ENCODE measurements at regions not wholly inside any gene's neighbourhood (a gene's known extent, or its start where the extent isn't known, plus 50 kb on each side); places are given as distances from the start of the nearest gene placed in this dataset.

DNA sequence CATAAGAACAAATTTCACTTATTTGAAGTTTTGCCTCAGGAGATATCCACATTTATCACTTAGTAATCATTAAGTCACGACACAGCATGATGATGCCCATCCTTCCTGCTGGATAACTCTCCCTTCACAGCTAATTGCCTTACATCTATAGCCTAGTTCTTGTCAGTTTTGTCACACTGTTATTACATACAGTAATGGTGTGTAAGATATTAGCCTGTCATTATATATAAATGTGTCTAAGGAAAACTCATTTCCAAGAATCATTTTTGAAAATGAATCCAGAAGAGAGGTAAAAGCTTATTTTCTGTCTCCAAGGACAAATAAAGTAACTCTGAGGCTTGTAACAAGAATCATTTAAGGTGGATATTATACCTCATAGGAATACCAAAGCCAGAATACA is 193.2 kb upstream of the ARID2 start:
- ChIA-PET CTCF (interaction anchor here (0.6 kb wide), 1 partner anchor 55 kb away, joined by 3 read pairs; no protein-coding TSS in a partner anchor), POLR2A (no interaction called here)
- Histone ChIP-seq H3K36me3 (ENCODE audit: control insufficient read depth in 2 of 2, insufficient read depth in 1 of 2, low read length in 2 of 2) (no peaks in the 10 kb centered on the region), H3K9me3 (ENCODE audit: control insufficient read depth, insufficient read depth, low read depth, low read length) (no peaks in the 10 kb centered on the region), H3K27ac (ENCODE audit: extremely low read depth, low read depth, low read length) (no peak overlapping the region), H3K4me3 (ENCODE audit: low read depth, low read length) (no peak overlapping the region), H3K4me1 (ENCODE audit: control insufficient read depth, insufficient read depth, low read length) (no peaks in the 10 kb centered on the region; the same call in 1 of the 2 replicates)
- TF ChIP-seq ZNF561 (tag by site-specific recombination; IDR thresholded peaks at IDR 0.05; ENCODE audit: borderline replicate concordance) = no peak
- TF ChIP-seq ZNF23 (tag by site-specific recombination; IDR thresholded peaks at IDR 0.05; ENCODE audit: borderline replicate concordance) = no peak
- TF ChIP-seq, protein P1, sequence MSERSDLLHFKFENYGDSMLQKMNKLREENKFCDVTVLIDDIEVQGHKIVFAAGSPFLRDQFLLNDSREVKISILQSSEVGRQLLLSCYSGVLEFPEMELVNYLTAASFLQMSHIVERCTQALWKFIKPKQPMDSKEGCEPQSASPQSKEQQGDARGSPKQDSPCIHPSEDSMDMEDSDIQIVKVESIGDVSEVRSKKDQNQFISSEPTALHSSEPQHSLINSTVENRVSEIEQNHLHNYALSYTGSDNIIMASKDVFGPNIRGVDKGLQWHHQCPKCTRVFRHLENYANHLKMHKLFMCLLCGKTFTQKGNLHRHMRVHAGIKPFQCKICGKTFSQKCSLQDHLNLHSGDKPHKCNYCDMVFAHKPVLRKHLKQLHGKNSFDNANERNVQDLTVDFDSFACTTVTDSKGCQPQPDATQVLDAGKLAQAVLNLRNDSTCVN (tag by site-specific recombination; optimal IDR thresholded peaks at IDR 0.05) = no peak
- TF ChIP-seq ZNF302 (tag by site-specific recombination; IDR thresholded peaks at IDR 0.05; ENCODE audit: low read depth) = no peak
- TF ChIP-seq, protein P2, sequence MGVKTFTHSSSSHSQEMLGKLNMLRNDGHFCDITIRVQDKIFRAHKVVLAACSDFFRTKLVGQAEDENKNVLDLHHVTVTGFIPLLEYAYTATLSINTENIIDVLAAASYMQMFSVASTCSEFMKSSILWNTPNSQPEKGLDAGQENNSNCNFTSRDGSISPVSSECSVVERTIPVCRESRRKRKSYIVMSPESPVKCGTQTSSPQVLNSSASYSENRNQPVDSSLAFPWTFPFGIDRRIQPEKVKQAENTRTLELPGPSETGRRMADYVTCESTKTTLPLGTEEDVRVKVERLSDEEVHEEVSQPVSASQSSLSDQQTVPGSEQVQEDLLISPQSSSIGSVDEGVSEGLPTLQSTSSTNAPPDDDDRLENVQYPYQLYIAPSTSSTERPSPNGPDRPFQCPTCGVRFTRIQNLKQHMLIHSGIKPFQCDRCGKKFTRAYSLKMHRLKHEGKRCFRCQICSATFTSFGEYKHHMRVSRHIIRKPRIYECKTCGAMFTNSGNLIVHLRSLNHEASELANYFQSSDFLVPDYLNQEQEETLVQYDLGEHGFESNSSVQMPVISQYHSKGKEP (tag by site-specific recombination; IDR thresholded peaks at IDR 0.05) = no peak

DNA sequence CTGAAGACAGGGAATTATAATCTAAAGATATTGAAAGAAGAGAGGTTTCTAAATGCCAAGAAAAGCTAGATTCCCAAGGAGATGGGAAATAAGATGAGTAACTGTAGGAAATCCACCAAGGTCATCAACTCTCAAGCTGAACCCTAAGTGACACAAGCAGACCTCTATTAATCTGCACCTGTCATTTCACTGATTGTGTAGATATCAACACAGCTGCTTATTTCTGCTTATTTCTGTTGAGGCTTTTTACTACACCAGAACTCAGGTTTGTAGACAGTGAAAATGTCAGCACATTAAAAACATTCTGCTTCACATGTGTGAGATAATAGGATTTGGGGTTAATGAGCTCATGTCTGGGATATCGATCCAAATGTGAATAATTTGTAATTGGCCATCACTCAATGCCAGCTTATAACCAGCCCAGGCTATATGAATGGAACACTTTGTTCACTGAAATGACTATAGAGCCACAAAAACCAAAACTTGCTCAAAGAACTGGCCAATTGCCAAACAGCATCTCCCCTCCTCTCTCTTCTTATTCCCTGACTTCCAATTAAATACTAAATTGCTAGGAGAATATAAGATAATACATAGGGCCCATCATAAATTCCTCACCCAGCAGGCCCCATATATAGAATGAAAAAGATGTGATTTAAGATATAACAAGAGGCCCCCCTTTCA is 188.7 kb upstream of the ARID2 start:
- Histone ChIP-seq H3K36me3 (ENCODE audit: control insufficient read depth in 2 of 2, insufficient read depth in 1 of 2, low read length in 2 of 2) (no peaks in the 10 kb centered on the region), H3K4me3 (ENCODE audit: low read depth, low read length) (no peak overlapping the region), H3K9me3 (ENCODE audit: control insufficient read depth, insufficient read depth, low read depth, low read length) (no peaks in the 10 kb centered on the region), H3K4me1 (ENCODE audit: control insufficient read depth, insufficient read depth, low read length) (no peaks in the 10 kb centered on the region), H3K27ac (ENCODE audit: extremely low read depth, low read depth, low read length) (no peak overlapping the region)
- no peak for TF ChIP-seq ZNF701 (tag by site-specific recombination; IDR thresholded peaks at IDR 0.05)
- no peak for TF ChIP-seq MEIS1 (CRISPR knock-in tag; IDR thresholded peaks at IDR 0.05; ENCODE audit: borderline replicate concordance)
- TF ChIP-seq, protein P3, sequence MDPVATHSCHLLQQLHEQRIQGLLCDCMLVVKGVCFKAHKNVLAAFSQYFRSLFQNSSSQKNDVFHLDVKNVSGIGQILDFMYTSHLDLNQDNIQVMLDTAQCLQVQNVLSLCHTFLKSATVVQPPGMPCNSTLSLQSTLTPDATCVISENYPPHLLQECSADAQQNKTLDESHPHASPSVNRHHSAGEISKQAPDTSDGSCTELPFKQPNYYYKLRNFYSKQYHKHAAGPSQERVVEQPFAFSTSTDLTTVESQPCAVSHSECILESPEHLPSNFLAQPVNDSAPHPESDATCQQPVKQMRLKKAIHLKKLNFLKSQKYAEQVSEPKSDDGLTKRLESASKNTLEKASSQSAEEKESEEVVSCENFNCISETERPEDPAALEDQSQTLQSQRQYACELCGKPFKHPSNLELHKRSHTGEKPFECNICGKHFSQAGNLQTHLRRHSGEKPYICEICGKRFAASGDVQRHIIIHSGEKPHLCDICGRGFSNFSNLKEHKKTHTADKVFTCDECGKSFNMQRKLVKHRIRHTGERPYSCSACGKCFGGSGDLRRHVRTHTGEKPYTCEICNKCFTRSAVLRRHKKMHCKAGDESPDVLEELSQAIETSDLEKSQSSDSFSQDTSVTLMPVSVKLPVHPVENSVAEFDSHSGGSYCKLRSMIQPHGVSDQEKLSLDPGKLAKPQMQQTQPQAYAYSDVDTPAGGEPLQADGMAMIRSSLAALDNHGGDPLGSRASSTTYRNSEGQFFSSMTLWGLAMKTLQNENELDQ (tag by site-specific recombination; IDR thresholded peaks at IDR 0.05; ENCODE audit: low read depth) = no peak
- no peak for TF ChIP-seq ZNF596 (tag by site-specific recombination; IDR thresholded peaks at IDR 0.05)
- no peak for TF ChIP-seq ZNF416 (tag by site-specific recombination; IDR thresholded peaks at IDR 0.05)
- no peak for TF ChIP-seq ZNF341 (tag by site-specific recombination; IDR thresholded peaks at IDR 0.05; ENCODE audit: low read depth)
- TF ChIP-seq ZNF777 (tag by site-specific recombination; IDR thresholded peaks at IDR 0.05; ENCODE audit: borderline replicate concordance) = no peak
- no peak for TF ChIP-seq KLF16 (tag by site-specific recombination; IDR thresholded peaks at IDR 0.05)
- POLR2A ChIA-PET = interaction anchor here (0.7 kb wide), 1 partner anchor 188 kb away, joined by 5 read pairs; no protein-coding TSS in a partner anchor
- CTCF ChIA-PET = no interaction called here

DNA sequence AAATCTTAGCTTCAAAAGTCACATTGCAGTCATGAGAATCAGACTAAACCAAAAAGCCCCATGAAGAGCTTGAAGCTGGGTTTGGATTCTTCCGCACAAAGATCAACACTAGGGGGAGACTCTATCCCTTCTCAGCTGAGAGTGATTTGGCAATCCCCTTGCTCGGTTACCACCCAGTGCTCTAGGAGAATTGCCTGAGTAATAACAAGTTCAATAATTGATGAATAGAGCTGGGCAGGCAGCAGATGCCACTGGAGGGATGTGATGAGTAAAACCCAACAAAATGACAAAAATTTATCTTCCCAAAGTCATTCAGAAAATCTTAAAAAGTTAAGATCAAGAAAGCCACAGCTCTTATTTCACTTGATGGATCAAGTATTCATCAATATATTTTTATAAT is 185.6 kb upstream of the ARID2 start:
- ChIA-PET POLR2A (interaction anchor here (1.8 kb wide), 1 partner anchor 183 kb away, joined by 20 read pairs; no protein-coding TSS in a partner anchor), CTCF (interaction anchor here (0.5 to 3.0 kb wide), 48 partner anchors 8 to 495 kb away, joined by 3 to 47 read pairs (median 3); no protein-coding TSS in a partner anchor)
- Histone ChIP-seq H3K4me1 (ENCODE audit: control insufficient read depth, insufficient read depth, low read length) (no peaks in the 10 kb centered on the region), H3K4me3 (ENCODE audit: low read depth, low read length) (no peak overlapping the region), H3K27ac (ENCODE audit: extremely low read depth, low read depth, low read length) (no peak overlapping the region), H3K9me3 (ENCODE audit: control insufficient read depth, insufficient read depth, low read depth, low read length) (no peaks in the 10 kb centered on the region), H3K36me3 (ENCODE audit: control insufficient read depth in 2 of 2, insufficient read depth in 1 of 2, low read length in 2 of 2) (no peaks in the 10 kb centered on the region)
- TF ChIP-seq, protein P4, sequence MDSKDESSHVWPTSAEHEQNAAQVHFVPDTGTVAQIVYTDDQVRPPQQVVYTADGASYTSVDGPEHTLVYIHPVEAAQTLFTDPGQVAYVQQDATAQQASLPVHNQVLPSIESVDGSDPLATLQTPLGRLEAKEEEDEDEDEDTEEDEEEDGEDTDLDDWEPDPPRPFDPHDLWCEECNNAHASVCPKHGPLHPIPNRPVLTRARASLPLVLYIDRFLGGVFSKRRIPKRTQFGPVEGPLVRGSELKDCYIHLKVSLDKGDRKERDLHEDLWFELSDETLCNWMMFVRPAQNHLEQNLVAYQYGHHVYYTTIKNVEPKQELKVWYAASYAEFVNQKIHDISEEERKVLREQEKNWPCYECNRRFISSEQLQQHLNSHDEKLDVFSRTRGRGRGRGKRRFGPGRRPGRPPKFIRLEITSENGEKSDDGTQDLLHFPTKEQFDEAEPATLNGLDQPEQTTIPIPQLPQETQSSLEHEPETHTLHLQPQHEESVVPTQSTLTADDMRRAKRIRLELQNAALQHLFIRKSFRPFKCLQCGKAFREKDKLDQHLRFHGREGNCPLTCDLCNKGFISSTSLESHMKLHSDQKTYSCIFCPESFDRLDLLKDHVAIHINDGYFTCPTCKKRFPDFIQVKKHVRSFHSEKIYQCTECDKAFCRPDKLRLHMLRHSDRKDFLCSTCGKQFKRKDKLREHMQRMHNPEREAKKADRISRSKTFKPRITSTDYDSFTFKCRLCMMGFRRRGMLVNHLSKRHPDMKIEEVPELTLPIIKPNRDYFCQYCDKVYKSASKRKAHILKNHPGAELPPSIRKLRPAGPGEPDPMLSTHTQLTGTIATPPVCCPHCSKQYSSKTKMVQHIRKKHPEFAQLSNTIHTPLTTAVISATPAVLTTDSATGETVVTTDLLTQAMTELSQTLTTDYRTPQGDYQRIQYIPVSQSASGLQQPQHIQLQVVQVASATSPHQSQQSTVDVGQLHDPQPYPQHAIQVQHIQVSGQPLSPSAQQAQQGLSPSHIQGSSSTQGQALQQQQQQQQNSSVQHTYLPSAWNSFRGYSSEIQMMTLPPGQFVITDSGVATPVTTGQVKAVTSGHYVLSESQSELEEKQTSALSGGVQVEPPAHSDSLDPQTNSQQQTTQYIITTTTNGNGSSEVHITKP (tag by site-specific recombination; IDR thresholded peaks at IDR 0.05) = peak; percentile 93
- TF ChIP-seq ZNF112 (tag by site-specific recombination; IDR thresholded peaks at IDR 0.05) = no peak
- TF ChIP-seq ZNF341 (tag by site-specific recombination; IDR thresholded peaks at IDR 0.05; ENCODE audit: low read depth) = no peak
- TF ChIP-seq ZNF76 (tag by site-specific recombination; IDR thresholded peaks at IDR 0.05; ENCODE audit: borderline replicate concordance, low read depth) = no peak
- TF ChIP-seq ZNF214 (tag by site-specific recombination; IDR thresholded peaks at IDR 0.05; ENCODE audit: borderline replicate concordance) = no peak
- no peak for TF ChIP-seq ZNF16 (tag by site-specific recombination; IDR thresholded peaks at IDR 0.05; ENCODE audit: low read depth)
- TF ChIP-seq ZNF433 (tag by site-specific recombination; IDR thresholded peaks at IDR 0.05; ENCODE audit: low read depth) = no peak
- TF ChIP-seq GLI4 (tag by site-specific recombination; IDR thresholded peaks at IDR 0.05) = no peak
- no peak for TF ChIP-seq TCF7L2 (IDR thresholded peaks at IDR 0.05; ENCODE audit: borderline replicate concordance, low read depth, low read length)
- no peak for TF ChIP-seq ZNF776 (tag by site-specific recombination; IDR thresholded peaks at IDR 0.05; ENCODE audit: borderline replicate concordance)

Measured in HEK293 (cell line).